Suppressor macrophage (primary cell): ENCODE measurements at regions not wholly inside any gene's neighbourhood (a gene's known extent, or its start where the extent isn't known, plus 50 kb on each side); places are given as distances from the start of the nearest gene placed in this dataset.

Source experiments
- DNase-seq, 4 experiments: peaks; one replicate each; pipeline ENCODE4 v3.0.0-alpha.2; 2020 to 2022

- peak in 1 of 4 experiments; percentile 11 for DNase-seq
Observed at GRCh38 chr14:103207388-103208072, 84.3 kb downstream of the TNFAIP2 start.

DNA sequence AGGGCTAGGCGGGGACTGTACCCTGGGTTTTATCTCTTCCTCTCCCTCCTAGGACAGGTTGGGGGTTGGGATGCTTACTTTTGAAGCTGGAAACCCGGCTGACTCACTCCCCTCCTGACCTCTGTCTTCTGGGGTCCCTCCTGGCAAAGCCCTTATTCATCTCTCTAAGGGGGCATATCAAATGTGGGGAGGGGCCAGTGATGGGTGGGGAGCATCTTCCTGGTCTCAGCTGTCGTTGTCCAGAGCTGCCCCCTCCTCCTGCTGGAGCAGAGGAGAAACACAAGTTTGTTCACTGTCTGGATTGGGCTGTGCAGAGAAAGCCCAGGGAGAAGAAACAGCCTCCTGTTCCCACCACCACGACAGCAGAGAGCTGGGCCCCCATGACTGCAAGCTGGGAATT lies 85.8 kb downstream of the TNFAIP2 start:
- DNase-seq: no peak

GRCh38 chr14:103209506-103209905 lies 86.2 kb downstream of the TNFAIP2 start:
- DNase-seq: no peak

- DNase-seq: no peak
Observed at GRCh38 chr14:103213331-103213730, 90.1 kb downstream of the TNFAIP2 start.

DNA sequence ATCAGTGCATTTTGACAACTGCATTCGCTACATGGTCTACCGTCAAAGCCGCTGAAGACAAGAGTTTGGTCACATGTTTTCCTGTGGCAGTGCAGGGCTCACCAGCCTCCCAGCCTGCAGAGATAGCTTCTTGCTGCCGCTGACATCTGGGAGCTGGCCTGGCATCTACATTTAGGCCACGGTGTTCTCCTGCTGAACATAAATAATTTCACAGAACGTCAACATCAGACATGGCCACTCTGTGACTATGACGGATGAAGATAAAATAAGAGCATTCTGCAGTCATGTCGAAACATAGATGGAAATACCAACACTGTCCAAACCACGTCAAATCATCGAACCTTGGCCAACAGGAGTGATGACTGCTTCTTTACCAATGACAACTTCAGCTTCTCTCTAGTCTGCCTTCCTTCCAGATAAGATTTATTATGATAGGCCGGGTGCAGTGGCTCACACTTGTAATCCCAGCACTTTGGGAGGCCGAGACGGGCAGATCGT lies 91.2 kb downstream of the TNFAIP2 start:
- DNase-seq: no peak

DNA sequence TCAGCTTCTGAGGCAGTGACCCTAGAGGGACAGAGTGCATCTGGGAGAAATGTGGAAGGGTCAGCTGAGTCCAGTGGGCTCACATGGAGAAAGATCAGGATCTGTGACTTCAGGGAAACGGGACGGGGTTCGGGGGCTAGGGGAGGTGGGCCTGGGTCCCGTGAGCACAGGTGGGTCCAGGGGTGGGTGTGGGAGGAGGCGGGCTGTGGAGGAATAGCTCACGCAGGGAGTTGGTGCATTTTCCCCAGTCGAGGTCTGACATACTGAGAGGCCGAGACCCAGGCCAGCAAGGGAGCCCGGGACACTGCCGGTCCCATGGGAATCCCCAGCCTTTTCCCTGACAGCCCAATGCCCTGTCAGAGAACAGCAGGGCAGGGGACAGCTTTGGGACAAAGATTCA lies 93.1 kb downstream of the TNFAIP2 start:
- no peak for DNase-seq

- no peak for DNase-seq
Observed at GRCh38 chr14:103216857-103217256, 93.6 kb downstream of the TNFAIP2 start.

DNA sequence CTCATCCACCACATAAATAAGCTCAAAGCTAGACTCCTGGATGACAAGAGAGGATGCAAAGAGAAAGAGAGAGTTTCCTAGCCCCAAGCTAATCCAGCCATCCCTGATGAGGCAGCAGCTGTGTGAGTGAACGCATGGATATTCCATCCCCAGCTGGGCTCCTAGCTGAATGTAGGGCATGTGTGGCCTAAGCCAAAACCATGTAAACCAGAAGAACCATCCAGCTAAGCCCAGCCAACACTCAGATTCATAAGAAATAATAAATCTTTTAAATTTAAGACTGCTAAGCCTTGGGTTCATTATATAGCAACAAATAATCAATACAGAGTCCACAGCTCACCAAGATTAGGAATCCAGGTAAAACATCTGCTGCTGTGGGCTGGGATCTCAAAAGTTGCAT lies 94.3 kb downstream of the TNFAIP2 start:
- DNase-seq: no peak

DNA sequence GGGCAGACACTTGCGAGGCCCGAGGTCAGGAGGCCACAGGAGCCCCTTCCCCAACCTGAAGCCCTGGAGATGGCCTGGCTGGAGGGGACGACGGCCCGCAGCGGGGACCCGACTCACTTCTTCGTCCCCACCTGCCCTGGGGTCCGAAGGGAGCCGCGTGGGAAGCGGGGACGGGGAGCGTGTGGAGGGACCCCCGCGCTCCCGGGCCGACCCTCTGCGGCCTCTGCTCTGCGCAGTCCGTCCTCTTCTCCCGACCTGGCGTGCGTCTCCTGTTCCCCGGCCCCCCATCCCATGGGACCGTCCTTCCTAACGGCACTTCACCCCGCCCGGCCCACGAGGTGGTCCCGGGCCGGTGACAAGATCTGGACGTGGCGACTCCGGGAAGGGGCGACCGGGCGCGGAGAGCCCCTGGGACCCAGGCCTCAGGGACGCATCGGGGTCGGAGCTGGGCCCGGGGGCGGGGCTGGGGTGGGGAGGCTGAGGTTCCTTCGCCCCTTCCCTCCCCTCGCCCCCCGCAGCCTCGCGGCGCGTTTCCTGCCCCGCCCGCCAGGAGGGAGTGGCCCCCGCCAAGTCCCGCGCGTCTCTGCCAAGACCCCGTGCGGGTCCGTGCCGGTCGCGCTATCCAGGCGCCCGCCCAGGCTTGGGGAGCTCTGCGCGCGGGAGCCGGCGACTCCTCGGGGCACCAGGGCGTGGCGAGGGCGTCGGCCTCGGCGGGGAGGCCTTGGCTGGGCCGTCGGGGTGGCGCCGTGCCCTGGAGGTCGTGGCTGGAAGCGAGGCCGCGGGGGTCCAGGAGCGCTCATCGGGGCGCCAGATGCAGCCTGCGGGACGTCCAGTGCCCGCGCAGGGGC lies 97.1 kb downstream of the TNFAIP2 start:
- no peak for DNase-seq

DNA sequence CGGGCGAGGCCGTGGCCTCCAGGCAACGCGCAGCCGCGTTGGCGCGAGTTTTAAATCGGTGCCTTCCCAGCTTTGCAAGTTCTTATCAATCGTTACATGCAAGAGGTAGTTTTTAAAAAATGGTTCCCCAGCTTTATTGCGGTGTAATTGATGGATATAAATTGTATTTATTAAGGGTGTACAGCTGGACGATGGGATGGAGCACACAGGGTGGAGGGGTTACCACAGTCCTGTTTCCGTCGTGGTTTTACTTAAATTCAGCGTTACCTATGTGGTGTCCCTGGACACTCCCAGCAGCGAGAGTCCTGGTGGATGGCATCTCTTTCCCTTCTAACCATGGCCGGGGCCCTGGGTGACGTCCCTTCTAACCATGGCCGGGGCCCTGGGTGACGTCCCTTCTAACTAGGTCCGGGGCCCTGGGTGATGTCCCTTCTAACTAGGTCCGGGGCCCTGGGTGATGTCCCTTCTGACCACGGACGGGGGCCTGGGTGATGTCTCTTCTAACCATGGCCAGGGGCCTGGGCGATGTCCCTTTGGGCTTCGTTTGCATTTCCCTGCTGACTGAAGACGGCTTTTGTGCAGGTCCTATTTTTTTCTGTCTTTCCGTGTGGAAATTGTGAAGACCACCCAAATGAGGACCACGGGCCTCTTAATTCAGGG lies 97.9 kb downstream of the TNFAIP2 start:
- peak in 1 of 4 experiments; percentile 15 for DNase-seq

DNA sequence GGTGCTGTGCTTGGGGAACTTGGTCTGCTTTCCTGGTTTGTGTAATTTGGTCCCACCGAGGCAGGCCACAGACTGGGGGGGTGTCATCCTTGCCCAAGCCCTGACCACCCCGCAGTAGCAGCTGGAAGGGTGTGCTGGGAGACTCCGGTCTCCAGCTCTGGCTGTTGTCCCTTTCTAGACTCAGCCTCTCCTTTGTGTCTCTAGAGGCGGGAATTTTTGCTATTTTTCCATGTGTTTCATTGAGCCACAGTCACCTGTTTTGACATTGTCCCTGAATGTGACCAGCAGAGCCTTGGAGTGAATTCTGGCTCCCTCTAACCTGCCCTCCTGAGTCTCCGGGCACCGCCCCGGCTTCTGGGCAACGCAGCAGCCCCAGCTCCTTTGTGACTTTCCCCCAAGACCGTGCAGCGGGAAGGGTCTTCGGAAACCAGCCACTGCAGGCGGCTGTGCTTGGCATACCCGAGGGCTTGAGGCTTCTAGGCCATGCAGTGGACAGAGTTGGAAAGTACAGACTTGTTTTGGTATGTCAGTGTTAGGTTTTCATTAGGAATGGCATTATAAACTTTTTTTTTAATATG lies 98.6 kb downstream of the TNFAIP2 start:
- no peak for DNase-seq

GRCh38 chr14:103223818-103224352 lies 100.6 kb downstream of the TNFAIP2 start:
- DNase-seq: no peak

DNA sequence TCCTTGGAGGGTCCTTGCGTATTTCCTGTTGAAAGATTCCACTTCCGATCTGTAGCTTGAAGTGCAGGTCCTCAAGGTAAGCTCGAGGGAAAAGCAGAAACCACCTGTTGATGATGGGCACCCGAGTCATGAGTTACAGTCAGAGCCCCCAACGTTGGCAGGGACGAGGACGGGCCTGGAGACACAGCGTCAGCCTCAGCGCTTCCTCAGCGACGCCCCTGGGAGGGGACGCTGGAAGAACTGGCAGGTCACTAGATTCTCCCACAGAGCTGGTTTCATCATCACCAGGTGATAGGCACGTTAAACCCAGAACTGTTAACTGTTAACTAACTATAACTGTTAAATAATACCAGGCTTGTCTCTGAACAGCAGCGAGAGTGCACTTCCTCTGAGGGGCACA lies 101.8 kb downstream of the TNFAIP2 start:
- DNase-seq: no peak

- no peak for DNase-seq
Observed at GRCh38 chr14:103225476-103225875, 102.2 kb downstream of the TNFAIP2 start.

- no peak for DNase-seq
Observed at GRCh38 chr14:103227094-103227768, 104.0 kb downstream of the TNFAIP2 start.

DNA sequence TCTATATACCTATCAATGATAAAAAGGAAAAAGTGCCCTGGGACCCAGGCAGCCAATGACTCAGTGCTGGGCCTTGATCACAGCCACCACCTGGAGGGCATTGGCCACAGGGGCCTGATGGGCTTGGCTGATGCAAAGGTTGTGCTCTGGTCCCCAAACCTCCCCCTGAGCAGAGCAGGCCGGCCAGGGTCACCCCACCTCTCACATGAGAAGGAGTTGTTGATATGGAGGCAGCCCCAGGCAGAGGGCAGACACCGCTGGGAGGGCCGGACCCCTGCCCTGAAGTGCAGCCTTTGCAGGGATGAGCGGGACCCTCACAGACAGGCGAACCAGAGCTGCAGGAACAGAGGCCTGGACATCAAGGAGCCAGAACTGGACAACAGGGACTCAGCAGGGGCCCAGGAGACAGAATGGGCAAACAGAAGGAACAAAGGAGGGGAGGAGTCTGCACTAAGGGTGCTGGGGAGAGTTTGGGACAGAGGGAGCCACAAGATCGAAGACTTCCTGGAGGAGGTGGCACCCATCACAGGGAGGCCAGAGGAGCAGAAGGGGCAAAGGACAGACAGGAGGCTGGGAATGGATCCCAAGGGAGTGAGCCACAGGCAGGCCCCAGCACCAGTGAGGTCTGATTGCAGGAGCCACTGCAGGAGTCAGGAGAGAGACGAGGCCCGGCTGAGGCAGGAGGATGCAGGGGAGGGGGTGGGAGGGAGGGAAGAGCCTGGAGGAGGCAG lies 105.0 kb downstream of the TNFAIP2 start:
- DNase-seq: no peak

DNA sequence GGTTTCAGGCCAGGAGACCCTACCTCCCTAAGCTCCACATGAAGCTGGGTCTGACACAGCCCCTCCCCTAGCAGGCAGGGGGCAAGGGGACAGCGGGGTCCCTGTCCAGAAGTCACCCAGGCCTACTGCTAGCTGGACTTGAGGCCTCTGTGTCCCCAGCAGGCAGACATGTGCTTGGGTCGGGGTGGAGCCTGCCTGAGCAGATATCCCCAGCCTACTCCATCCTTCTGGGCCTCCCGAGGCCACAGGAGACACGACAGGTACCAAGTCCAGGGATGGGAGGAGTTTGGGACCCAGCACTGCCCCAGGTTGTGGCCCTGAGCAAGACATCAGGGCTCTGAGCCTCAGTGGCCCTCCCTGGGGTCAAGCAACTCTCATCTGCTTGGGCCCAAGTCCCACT lies 105.2 kb upstream of the EIF5 start:
- no peak for DNase-seq

- no peak for DNase-seq
Observed at GRCh38 chr14:103230021-103230420, 104.0 kb upstream of the EIF5 start.

GRCh38 chr14:103230658-103231334 lies 103.2 kb upstream of the EIF5 start:
- no peak for DNase-seq

DNA sequence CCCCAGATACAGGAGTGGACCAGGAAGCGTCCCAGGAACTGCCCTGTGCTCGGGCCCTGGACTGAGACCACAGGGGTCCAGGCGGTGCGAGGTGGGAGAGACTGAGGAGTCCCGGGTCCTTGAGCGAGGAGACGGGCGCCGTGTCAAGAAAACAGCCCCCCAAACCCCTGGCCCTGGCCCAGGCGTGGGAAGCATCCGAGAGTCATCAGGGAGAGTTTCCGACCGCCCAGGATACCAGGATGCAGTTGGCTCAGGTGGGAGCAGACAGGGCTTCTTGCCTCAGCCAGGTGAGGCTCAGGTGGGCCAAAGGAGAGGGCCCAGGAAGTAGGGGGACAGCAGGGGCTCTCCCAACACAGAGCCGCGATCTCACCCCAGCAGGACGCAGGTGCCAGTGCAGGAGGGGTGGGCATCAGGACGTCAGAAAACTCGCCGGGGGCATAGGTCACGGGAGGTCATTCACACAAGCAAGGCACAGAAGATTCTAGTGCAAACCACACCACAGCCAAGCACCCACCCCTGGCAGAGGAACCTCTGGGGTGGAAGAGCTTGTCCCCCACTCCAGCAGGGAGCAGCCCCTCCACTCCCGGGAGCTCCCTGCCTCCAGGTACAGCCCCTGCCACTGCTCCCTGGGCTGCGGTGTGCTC lies 102.5 kb upstream of the EIF5 start:
- DNase-seq: no peak
